Stomach (tissue), 4 donors: ENCODE measurements at regions not wholly inside any gene's neighbourhood (a gene's known extent, or its start where the extent isn't known, plus 50 kb on each side); places are given as distances from the start of the nearest gene placed in this dataset.

Experiments
- CTCF ChIP-seq, 7 experiments: fragments of 450-650 bp in 4 of 7; fragments of 200-600 bp in 3 of 7; sonication (generic) in 3 of 7; IDR thresholded peaks; one replicate each; pipeline ENCODE4 v1.5.1; 2016 to 2019; ENCODE audit warnings: antibody characterized with exemption in 7 of 7, control low read depth in 2 of 7, mild to moderate bottlenecking in 1 of 7
- EP300 ChIP-seq: sonication (generic); formaldehyde crosslinking; IDR thresholded peaks from one replicate; pipeline ENCODE4 v1.6.1; 2017; ENCODE audit warnings: antibody characterized with exemption
- POLR2A ChIP-seq, 4 donors: fragments of 450-650 bp; IDR thresholded peaks; one replicate each; pipeline ENCODE4 v1.6.1; 2016; ENCODE audit warnings: antibody characterized with exemption in 4 of 4, control low read depth in 2 of 4, mild to moderate bottlenecking in 1 of 4, moderate library complexity in 1 of 4
- POLR2AphosphoS5 ChIP-seq, 3 donors: sonication (generic); formaldehyde crosslinking; IDR thresholded peaks; one replicate each; pipeline ENCODE4 v1.6.1; 2016; ENCODE audit warnings: antibody characterized with exemption in 3 of 3

- TF ChIP-seq CTCF (IDR thresholded peaks at IDR 0.05) = no peak
- TF ChIP-seq POLR2A (IDR thresholded peaks at IDR 0.05) = no peak
- TF ChIP-seq POLR2AphosphoS5 (IDR thresholded peaks at IDR 0.05) = no peak
- TF ChIP-seq EP300 = no peak
Measured at GRCh38 chr7:116327135-116327534, 116.8 kb downstream of the TES start.
